ENCODE measurements at regions not wholly inside any gene's neighbourhood (a gene's known extent, or its start where the extent isn't known, plus 50 kb on each side); places are given as distances from the start of the nearest gene placed in this dataset.
"Not testable (repeated sequence)": the region's sequence is repeated elsewhere in the genome, so short reads cannot be mapped to it uniquely, and the experiment has no call there.

DNA sequence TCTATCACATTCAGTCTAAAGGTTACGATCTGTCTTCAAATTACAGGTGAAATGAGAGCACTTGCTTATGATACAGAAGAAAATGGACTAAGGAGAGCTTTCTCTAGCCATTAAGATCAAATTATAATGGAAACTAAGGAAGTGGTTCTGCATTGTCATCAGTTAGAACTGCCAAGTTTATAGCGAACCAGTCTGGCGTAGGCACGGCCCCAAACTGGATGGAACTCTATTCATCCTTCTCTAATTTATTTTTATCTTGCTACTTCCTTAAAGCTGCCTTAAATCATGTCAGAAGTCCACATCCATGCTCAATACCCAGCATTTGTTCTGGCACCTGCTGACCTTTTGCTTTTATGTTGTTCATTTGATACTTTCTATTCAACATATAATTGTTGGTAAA is 63.7 kb upstream of the APBB1IP start:
- Histone ChIP-seq H3K9ac (ENCODE audit: low read length in 3 of 3) (no peak overlapping the region), H3K36me3 (ENCODE audit: control insufficient read depth in 2 of 3, insufficient read depth in 3 of 3, low read length in 3 of 3) (no peaks in the 10 kb centered on the region), H3K27me3 (ENCODE audit: control insufficient read depth, insufficient read depth, low read length) (no peaks in the 10 kb centered on the region), H3K27ac (ENCODE audit: low read depth in 2 of 2, low read length in 2 of 2) (no peak overlapping the region), H3K4me1 (ENCODE audit: control insufficient read depth in 2 of 3, insufficient read depth in 2 of 3, low read depth in 1 of 3, low read length in 3 of 3) (no peaks in the 10 kb centered on the region), H3K9me3 (ENCODE audit: control insufficient read depth in 2 of 3, insufficient read depth in 1 of 3, low read length in 3 of 3) (peaks cover 0 to 9% (median 0%) of the 10 kb centered on the region in 3 donors), H3K4me3 (ENCODE audit: low read length in 3 of 3) (no peak overlapping the region)
- TF ChIP-seq, protein P1, sequence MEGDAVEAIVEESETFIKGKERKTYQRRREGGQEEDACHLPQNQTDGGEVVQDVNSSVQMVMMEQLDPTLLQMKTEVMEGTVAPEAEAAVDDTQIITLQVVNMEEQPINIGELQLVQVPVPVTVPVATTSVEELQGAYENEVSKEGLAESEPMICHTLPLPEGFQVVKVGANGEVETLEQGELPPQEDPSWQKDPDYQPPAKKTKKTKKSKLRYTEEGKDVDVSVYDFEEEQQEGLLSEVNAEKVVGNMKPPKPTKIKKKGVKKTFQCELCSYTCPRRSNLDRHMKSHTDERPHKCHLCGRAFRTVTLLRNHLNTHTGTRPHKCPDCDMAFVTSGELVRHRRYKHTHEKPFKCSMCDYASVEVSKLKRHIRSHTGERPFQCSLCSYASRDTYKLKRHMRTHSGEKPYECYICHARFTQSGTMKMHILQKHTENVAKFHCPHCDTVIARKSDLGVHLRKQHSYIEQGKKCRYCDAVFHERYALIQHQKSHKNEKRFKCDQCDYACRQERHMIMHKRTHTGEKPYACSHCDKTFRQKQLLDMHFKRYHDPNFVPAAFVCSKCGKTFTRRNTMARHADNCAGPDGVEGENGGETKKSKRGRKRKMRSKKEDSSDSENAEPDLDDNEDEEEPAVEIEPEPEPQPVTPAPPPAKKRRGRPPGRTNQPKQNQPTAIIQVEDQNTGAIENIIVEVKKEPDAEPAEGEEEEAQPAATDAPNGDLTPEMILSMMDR (IDR thresholded peaks at IDR 0.05; ENCODE audit: borderline replicate concordance, extremely low read depth, insufficient read depth) = no peak
- intact Hi-C loops (cut with DNase I) = no loop called here
- FAIRE-seq = no peak
- no peak for DNase-seq

DNA sequence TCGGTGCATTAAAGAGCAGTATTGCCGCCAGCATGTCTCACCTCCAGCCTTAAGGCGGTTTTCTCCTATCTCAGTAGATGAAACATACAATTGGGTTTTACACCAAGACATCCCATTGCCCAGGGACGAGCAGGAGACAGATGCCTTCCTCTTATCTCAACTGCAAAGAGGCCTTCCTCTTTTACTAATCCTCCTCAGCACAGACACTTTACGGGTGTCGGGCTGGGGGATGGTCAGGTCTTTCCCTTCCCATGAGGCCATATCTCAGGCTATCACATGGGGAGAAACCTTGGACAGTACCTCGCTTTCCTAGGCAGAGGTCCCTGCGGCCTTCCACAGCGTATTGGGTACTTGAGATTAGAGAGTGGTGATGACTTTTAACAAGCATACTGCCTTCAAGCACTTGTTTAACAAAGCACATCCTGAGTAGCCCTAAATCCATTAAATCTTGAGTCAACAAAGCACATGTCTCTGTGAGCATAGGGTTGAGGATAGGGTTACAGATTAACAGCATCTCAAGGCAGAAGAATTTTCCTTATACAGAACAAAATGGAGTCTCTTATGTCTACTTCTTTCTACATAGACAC is 60.8 kb upstream of the APBB1IP start:
- H3K27ac ChIP-seq (ENCODE audit: low read depth in 2 of 2, low read length in 2 of 2); H3K4me1 ChIP-seq (ENCODE audit: control insufficient read depth in 2 of 3, insufficient read depth in 2 of 3, low read depth in 1 of 3, low read length in 3 of 3); H3K36me3 ChIP-seq (ENCODE audit: control insufficient read depth in 2 of 3, insufficient read depth in 3 of 3, low read length in 3 of 3); FAIRE-seq; H3K9ac ChIP-seq (ENCODE audit: low read length in 3 of 3); H3K9me3 ChIP-seq (ENCODE audit: control insufficient read depth in 2 of 3, insufficient read depth in 1 of 3, low read length in 3 of 3); intact Hi-C loops (cut with DNase I); H3K27me3 ChIP-seq (ENCODE audit: control insufficient read depth, insufficient read depth, low read length); H3K4me3 ChIP-seq (ENCODE audit: low read length in 3 of 3): not testable (repeated sequence)
- peak in 2 of 5 donors; percentile 10 for DNase-seq

DNA sequence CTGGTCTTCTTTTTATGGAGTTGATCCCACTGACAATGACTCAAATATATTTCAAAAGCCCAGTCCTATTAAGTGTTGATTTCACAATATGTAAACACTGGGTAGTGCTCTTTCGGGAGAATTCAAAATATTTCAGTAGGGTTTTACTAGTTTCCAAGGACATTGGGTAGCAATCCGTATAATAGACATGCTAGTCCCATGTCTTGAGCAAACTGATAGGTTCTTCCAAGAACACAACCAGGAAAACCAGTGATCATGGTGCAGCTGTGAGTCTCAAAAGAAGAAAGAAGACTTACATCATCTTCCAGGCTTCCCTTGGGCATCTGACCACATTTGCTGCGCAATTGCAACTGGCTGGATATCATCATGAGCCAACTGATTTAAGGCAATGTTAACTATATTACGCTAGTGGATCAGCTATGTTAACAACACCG is 59.3 kb upstream of the APBB1IP start:
- H3K36me3 ChIP-seq (ENCODE audit: control insufficient read depth in 2 of 3, insufficient read depth in 3 of 3, low read length in 3 of 3) = no peaks in the 10 kb centered on the region
- FAIRE-seq (no peak), DNase-seq (no peak)
- no peak overlapping the region for H3K27ac ChIP-seq (ENCODE audit: low read depth in 2 of 2, low read length in 2 of 2)
- no peak overlapping the region for H3K9ac ChIP-seq (ENCODE audit: low read length in 3 of 3)
- intact Hi-C loops (cut with DNase I) = no loop called here
- H3K27me3 ChIP-seq (ENCODE audit: control insufficient read depth, insufficient read depth, low read length) = no peaks in the 10 kb centered on the region
- no peaks in the 10 kb centered on the region for H3K4me1 ChIP-seq (ENCODE audit: control insufficient read depth in 2 of 3, insufficient read depth in 2 of 3, low read depth in 1 of 3, low read length in 3 of 3)
- H3K4me3 ChIP-seq (ENCODE audit: low read length in 3 of 3) = no peak overlapping the region
- TF ChIP-seq, protein P1 (IDR thresholded peaks at IDR 0.05; ENCODE audit: borderline replicate concordance, extremely low read depth, insufficient read depth) = no peak
- H3K9me3 ChIP-seq (ENCODE audit: control insufficient read depth in 2 of 3, insufficient read depth in 1 of 3, low read length in 3 of 3) = peaks cover 0 to 9% (median 0%) of the 10 kb centered on the region in 3 donors

DNA sequence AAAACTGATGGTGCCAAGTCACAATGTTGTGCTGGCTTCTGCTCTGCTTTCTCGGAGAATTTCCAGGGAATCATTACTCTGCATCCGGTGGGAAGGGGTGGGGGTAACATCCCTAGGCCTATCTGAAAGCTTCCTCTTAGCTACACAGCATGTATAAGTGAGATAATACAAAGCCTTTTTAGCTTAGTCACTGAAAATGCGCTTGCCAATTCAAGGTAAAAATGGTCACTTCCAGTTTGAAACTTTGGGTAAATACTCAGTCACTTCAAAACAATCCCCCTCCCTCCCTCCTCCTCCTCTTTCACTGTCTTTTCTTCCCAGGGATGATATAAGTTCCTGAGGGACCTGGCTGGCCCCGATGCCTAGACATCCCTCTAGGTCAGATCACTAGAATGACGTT is 57.3 kb upstream of the APBB1IP start:
- FAIRE-seq (no peak), DNase-seq (no peak)
- no peaks in the 10 kb centered on the region for H3K36me3 ChIP-seq (ENCODE audit: control insufficient read depth in 2 of 3, insufficient read depth in 3 of 3, low read length in 3 of 3)
- H3K27me3 ChIP-seq (ENCODE audit: control insufficient read depth, insufficient read depth, low read length) = no peaks in the 10 kb centered on the region
- no peak overlapping the region for H3K4me3 ChIP-seq (ENCODE audit: low read length in 3 of 3)
- H3K9me3 ChIP-seq (ENCODE audit: control insufficient read depth in 2 of 3, insufficient read depth in 1 of 3, low read length in 3 of 3) = peaks cover 0 to 4% (median 0%) of the 10 kb centered on the region in 3 donors
- intact Hi-C loops (cut with DNase I) = no loop called here
- H3K27ac ChIP-seq (ENCODE audit: low read depth in 2 of 2, low read length in 2 of 2) = no peak overlapping the region
- H3K4me1 ChIP-seq (ENCODE audit: control insufficient read depth in 2 of 3, insufficient read depth in 2 of 3, low read depth in 1 of 3, low read length in 3 of 3) = no peaks in the 10 kb centered on the region
- TF ChIP-seq, protein P1 (IDR thresholded peaks at IDR 0.05; ENCODE audit: borderline replicate concordance, extremely low read depth, insufficient read depth) = no peak
- H3K9ac ChIP-seq (ENCODE audit: low read length in 3 of 3) = no peak overlapping the region
